CMK (cell line): ENCODE measurements at regions not wholly inside any gene's neighbourhood (a gene's known extent, or its start where the extent isn't known, plus 50 kb on each side); places are given as distances from the start of the nearest gene placed in this dataset.
"Not testable (repeated sequence)": the region's sequence is repeated elsewhere in the genome, so short reads cannot be mapped to it uniquely, and the experiment has no call there.

ENCODE experiments used
- DNase-seq: peaks from one replicate; pipeline ENCODE4 v3.0.0-alpha.2; 2010; ENCODE audit warnings: low read depth

- no peak for DNase-seq
These were observed 629.5 kb downstream of the LMO4 start for GRCh38 chr1:87958201-87958600.

DNA sequence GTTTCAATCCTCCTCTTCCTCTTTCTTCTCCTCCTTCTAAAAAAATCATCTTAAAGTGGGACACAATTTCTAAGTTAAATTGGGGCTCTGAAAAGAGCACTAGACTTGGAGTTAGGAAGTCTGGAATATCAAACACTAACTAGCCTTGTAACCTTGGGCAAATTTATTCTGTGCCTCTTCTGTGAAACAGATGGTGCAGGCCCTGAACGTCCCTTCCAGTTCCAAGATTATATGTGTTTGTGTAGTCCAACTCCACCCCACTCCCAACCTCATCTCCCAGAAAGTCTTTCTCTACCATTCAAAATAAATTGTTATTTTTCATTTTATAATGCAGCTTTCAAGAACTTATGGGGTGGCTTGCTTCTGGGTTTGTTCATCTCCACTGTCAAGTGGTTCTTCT is 630.0 kb downstream of the LMO4 start:
- DNase-seq, result no peak

DNA sequence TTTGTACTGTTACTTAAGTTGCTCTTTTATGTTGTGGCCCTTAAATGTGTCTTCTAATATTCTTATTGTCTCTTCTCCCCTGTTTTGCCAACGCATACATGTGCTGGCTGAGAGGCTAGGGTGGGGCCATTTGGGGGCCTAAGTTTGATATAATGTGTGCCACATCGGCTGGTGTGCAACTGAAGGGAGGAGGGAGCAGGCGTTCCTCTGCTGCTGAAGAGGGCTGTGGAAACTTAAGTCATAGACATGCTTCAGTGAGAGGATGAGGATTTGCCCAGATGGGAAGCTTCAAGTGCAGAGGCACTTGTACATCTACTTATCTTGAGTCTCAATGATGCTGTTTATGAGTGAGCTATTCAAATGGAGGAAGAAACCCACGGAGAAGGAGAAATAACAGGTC is 630.6 kb downstream of the LMO4 start:
- no peak for DNase-seq

- no peak for DNase-seq
These were observed 633.3 kb downstream of the LMO4 start for GRCh38 chr1:87961992-87962391.

- no peak for DNase-seq
These were observed 634.9 kb downstream of the LMO4 start for GRCh38 chr1:87963556-87963955.

- no peak for DNase-seq
These were observed 636.5 kb downstream of the LMO4 start for GRCh38 chr1:87965193-87965592.

GRCh38 chr1:87968197-87968955 is 639.7 kb downstream of the LMO4 start:
- DNase-seq, result no peak

DNA sequence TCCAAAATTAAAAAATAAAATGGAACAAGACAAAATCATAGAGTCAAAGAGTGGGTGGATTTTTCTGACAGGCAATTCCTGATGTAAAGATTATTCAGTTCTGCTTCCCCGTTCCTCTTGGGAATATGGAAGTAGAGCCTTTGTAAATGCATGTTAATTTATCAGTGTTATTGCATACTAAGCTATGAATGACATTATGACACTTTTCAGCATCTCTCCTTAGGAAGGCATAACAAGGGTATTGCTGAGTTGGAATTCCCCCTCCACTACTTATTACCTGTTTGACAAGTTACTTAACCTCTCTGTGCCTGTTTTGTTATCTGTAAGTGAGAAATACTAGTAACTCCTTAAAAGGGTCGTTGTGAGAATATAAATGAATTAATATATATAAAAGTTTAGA is 640.4 kb downstream of the LMO4 start:
- DNase-seq, result no peak

- no peak for DNase-seq
These were observed 644.1 kb downstream of the LMO4 start for GRCh38 chr1:87972811-87973210.

- DNase-seq, result no peak
These were observed 645.2 kb downstream of the LMO4 start for GRCh38 chr1:87973896-87974295.

DNA sequence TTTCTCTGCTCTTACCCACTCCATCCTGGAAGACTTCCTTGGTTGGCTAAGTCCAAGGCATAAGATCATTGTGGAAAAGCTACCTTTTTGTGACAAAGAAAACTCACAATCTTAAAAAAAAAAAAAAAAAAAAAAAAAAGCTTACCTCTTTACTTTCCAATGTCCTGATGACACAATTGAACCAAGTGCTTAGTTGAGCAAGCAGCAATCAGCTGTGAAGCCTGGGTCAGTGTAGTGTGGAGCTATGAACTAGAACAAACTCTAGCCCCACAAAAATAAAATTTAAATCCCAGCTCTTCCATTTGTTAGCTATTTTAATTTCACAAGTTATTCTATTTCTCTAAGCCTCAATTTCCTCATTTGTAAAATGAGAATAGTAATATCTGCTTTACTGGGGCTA is 647.6 kb downstream of the LMO4 start:
- DNase-seq, result no peak

- no peak for DNase-seq
These were observed 648.5 kb downstream of the LMO4 start for GRCh38 chr1:87977145-87977544.

DNA sequence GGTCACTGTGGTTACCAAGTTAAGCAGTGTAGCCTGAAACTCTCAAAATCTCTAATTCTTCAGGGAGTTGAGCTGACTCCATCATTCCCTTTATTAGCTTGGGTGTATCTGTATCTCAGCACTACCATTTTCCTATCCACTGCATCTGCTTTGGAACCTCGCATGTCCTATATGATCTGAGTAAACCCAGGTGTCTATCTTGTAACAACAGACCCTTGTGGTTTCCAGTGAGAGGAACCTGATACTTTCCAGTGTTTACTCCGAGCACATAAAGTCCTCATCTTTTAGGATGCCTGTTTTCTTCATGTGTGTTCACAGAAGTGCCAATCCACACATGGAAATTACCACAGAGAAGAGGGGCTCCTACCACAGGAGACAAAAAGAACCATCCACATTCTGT is 650.4 kb downstream of the LMO4 start:
- no peak for DNase-seq

GRCh38 chr1:87980494-87980893 is 651.8 kb downstream of the LMO4 start:
- no peak for DNase-seq

DNA sequence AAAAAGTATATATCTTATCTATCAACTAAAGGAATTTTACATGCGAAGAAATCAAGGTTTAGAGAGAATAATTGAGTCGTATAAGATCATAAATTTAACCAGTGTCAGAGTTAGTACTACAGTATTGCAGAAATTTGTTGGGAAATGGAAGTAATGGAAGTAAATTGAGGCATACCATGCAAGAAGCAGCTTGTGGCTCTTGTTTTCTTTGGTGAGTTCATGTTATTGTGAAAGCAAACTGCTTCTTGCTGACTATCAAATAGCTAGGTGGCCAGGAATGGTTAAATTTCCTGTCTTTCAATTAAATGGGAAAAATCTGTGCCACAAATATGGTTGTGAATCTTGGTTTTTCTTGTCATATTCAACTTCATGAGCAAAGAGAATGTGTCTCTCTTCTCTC is 652.7 kb downstream of the LMO4 start:
- no peak for DNase-seq

DNA sequence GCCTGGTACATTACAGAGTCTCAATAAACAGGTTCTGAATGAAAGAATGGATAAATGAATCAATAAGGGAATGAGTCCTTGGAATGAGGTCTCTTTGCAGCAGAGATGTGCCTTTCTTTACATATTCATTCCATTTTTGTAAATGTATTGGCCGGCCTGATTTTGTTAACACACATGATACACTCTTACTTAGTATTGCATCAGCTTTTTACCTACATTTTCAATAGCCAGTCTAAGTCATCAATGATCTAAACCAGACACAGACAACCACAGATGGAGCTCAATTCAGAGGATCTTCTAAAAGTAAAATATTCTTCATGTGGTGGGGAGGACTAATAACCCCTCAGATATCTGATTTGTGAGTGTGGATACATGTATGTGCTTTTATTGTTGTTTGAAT is 653.1 kb downstream of the LMO4 start:
- no peak for DNase-seq

GRCh38 chr1:87983841-87984240 is 655.2 kb downstream of the LMO4 start:
- no peak for DNase-seq

- DNase-seq, result no peak
These were observed 656.4 kb downstream of the LMO4 start for GRCh38 chr1:87985071-87985470.

DNA sequence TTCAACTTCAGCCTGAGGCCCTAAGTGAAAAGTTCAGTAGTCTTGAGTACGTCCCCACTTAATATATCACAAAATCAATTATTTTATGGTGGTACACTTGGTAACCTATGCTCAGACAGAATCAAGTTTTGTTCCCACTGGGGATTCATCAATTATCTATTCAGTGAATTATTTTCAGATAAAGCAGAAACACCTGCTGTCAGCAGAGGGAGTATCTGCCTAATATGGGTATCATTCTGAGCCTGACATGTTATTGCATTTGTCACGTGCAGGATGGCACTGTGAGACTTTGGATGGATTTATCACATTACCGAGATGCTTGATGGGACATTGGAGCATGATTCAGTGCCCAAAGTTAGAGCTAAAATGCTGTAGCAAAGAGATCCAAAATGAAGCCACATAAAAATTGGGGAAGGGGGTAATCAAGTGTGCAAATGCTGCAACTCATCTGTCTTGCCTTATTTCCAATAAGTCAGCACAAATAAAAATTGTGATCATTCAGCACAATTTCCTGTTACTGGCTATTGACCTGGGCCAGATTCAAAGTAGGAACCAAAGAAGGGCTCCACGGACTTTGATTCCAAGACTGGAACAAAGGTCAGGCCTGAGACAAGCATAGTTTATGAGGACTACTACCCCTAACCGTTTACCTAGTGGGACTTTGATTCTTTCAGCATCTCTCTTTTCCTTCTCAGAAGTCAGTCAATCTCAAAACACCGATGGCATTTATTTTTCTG is 657.6 kb downstream of the LMO4 start:
- no peak for DNase-seq

- no peak for DNase-seq
These were observed 660.7 kb downstream of the LMO4 start for GRCh38 chr1:87989346-87989745.

- DNase-seq, result not testable (repeated sequence)
These were observed 663.9 kb downstream of the LMO4 start for GRCh38 chr1:87992536-87992935.

DNA sequence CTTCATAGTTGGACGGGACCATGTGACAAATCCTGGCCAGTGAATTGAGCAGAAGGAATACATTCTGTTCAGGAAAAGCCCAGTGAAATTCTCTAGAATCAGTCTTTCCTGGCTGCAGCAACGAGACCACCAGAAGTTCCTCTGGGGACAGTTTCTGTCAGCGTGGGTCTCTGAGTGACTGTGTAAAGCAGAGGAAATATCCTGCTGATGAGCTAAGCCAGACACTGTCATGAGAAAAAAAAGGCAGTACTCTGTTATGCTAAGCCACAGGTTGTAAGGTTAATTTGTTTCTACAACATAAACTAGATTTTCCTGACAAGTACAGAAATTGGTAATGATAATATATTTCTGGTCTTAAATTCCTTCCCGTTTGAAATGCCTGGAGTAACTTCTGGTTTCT is 664.4 kb downstream of the LMO4 start:
- no peak for DNase-seq

GRCh38 chr1:87999852-88000251 is 671.2 kb downstream of the LMO4 start:
- no peak for DNase-seq

GRCh38 chr1:88001460-88001859 is 672.8 kb downstream of the LMO4 start:
- no peak for DNase-seq
